Eye (tissue), 1 donor: ENCODE measurements at regions not wholly inside any gene's neighbourhood (a gene's known extent, or its start where the extent isn't known, plus 50 kb on each side); places are given as distances from the start of the nearest gene placed in this dataset.
"Not testable (repeated sequence)": the region's sequence is repeated elsewhere in the genome, so short reads cannot be mapped to it uniquely, and the experiment has no call there.

ENCODE experiments used
- DNase-seq: peaks from one replicate; pipeline ENCODE4 v3.0.0-alpha.2; 2015

DNA sequence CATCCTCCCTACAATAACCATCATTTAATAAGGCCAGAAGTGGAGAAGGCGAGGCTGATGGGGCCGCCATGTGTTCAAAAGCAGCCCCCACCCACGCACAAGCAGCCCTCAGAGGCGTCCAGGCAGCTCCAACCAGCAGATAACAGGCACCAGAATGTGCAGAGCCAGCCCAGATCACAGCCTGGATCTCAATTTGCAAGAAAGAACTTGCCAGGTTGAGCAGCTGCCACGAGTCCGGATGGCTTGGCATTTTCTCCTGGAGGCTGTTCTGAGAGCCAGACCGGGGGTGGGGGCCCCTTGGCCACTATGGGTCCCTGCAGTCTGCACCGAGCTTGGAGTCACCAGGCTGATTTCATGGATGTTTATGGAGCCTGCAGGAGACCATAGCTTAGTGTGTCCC lies 338.1 kb downstream of the PREX1 start:
- DNase-seq, result peak; percentile 57

DNA sequence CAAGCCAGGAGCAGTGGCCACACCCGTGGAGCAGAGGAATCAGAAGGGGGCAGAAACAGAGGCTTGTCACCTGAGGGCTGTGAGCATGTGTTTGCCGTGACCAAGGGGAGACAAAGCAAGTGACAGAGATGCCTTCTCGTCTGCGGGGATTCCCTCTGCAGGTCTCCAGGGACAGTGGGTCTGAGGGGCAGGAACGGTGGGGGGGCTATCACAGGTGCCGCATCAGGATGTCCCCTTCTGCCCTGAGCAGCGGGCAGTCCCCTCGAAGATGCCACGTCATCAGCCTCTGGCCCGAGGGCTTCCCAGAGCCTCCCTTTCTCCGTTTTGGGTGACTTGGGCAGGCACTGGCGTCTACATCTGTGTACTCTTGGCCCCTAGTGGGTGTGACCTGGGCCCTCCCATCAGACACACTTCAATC lies 338.7 kb downstream of the PREX1 start:
- DNase-seq, result no peak

DNA sequence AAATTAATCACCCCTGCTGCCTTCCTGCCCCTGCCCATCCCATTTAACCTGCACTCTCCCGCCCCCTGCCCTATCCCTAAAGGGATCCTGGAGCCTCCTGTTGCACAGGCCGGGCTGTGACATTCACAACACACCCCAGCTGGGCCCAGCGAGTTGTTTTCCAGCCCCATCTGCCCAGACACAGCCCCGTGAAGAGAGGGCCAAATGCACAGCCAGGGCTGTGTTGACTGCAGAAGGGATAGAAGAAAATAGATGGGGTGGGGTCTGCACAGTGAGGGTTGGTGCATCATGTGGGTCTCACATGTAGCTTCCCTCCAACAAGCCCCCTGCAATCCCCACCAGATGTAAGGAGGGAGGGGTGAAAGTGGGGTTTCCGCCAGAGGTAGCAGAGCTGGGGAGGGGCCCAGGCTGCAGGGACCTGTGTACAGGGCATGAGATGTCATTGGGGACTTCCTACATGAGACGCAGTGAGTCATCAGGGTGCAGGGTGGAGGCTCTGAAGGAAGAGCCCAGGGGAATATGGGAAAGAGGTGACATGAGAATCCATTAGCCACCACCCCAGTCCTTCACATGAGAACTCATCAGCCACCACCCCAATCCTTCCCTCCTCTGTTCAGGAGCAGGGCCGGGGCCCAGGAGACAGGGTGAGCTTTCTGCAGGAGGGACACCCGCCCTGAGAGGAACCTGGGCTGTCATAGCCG lies 339.3 kb downstream of the PREX1 start:
- DNase-seq, result not testable (repeated sequence)

DNA sequence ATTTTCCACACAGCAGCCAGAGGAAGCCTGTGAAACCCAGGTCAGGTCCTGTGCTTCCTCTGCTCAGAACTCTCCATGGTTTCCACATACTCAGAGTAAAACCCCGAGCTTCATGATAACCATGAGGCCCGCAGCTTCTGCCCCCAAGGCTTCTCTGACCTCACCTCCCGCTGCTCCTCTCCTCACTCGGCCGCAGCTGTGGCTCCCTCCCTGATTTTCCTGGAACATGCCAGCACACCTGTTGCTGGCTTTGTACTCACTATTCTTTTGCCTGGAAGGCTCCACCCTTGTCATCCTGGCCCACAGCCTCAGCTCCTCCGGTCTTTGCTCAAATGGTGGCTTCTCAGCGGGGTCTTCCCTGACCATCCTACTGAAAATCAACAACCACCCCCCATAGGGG lies 341.7 kb downstream of the PREX1 start:
- peak; percentile 39 for DNase-seq

DNA sequence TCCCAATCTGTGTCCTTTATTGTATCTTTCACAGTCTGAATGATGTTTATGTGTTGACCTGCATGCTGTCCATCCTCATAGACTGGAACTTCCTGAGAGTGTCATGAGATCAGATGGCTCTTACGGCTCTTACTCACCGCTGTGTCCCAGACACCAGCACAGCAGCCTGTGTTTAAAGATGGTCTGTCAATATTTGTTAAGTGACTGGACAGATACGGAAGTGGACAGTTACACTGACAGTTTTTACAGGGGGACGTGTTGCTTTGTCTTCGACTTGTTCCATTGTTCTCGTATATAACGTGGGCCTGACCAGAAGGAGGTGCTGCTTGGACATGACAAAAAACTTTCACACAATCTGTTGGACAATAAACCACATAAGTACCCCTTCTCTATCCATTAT lies 342.6 kb downstream of the PREX1 start:
- DNase-seq, result peak; percentile 50

DNA sequence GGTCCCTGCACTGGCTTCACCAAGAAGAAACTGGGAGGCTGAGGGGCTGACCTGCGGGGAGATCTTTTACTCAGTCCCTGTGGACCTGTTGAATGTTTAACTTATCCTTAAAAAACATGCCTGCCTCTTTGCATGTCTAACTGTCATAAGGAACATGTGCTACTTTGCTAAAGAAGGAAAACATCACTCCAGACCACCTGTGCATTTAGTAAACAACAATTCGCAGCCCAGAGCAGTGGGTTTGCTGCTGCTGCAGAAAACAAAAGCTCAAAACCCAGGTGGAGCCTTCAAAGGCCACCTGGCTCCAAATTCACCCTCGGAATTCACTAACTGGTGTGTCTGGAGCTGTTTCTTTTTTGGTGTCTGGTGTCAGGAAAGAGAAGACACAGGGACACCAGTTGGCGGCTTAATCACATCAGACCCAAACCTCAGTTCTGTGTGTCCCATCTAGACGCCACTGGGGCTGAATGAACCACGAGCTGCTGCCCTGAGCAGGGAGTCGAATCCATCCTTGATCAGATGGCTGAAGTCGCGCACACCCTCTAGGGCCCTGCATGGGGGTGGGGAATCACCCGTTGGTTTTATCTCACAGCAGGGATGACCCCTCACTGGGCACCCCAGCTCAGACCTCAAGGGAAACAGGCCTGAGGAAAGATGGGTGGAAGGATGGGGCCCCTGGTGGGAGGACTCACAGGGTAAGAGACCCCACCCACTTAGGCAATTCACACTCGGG lies 344.3 kb downstream of the PREX1 start:
- DNase-seq, result no peak

DNA sequence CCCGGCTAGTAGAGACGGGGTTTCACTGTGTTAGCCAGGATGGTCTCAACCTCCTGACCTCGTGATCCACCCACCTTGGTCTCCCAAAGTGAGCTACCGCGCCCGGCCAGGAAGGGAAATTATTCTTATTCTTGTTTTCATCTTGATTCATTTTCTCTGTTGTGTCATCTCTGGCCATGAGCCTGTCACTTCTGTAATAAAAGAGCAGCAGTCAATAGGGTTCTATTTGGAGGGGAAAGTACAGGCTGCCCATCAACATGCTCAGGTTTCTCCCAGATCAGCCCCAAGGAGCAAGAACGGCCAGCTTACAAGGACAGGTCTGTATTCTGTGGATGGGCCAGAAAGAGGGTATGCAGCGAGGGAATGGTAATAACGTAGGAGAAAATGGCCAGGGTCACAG lies 345.0 kb downstream of the PREX1 start:
- DNase-seq, result no peak

DNA sequence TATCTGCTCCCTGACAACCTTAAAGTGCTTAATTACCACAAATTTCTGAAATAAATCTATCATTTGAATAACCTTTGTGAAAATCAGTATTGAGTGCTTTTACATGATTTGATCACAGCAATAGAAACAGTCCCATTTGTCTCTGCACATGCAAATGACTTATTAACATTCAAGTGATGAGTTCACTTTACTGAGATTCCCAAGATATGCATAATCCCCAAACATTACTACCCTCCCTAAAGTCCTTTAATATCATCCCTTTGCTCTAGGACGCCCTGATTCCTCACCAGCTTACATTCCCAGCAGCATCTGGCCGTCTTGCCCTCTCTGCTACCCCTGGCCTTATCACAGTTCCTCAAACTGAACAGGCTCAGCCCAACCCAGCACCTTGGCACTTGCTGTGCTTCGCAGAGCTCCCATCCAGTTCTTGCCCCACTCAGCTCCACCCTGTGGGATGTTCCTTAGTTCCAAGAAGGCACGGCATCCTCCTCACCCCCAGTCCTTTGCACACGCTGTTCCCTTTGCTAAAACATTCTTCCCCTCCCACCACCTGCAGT lies 347.5 kb downstream of the PREX1 start:
- DNase-seq, result no peak

DNA sequence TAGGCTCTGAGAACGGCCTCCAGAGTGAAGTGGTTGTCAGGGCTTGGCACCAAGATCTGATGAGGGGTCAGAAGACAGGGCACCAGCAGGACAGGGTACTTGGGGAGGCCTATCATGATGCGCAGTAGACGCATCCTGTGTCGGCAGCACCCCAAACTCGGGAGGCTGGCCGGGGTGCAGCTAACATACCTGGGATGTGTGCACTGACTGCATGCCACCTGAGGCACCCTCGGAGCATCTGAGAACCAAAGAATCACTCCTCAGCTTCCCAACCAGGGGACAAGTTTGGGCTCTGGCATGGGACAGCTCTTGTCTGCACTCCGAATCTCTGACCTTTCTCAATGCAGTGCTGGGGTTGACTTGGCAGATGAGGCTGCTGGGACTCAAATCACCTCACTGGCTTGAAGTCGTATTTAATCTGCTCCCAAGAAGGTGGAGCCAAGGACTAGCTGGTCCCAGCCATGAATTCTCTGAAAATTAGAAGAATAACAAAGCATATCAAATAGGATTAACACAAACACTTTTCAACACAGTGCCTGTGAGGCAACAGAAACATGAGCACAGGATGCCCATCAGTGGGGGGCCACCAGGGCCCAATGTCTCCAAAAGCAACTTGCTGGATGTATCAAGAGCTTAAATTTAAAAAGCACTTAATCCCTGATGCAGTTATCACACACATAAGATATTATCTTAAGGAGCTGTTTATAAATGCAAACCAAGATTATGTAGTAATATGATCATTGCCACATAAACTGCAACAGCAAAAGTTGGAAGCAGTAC lies 348.8 kb downstream of the PREX1 start:
- DNase-seq, result no peak

DNA sequence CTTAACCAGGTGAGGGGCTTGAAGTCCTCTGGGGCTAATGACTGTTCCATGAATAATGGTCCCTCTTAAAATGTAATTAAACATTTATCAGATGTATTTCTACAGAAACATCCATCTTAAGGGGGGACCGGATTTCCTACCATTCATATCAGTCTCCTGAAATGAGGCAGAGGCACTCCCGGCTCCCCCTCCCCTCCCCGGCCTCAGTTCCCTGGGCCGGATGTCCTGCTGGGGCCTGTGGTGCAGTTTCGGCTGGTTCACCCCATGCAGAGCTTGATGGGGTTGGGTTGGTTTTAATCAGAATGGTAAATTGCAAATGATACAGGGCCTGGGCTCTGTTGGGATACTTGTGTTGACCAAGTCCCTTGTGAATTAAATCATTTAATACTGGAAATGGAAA lies 349.4 kb downstream of the PREX1 start:
- DNase-seq, result no peak

DNA sequence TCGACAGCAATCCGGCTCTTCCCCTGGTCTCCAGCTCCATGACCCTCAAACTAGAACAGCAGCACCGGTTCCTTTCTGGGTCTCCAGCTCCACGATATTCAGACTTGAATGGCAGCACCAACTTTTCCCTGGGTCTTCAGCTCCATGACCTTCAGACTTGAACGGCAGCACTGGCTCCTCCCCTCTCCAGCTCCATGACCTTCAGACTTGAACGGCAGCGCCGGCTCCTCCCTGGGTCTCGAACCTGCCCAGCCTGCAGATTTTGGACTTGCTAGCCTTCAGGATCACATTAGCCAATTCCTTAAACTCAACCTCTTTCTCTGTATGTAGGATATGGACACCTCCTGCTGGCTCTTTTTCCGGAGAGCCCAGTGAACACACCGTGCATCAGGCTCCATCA lies 350.9 kb downstream of the PREX1 start:
- no peak for DNase-seq

DNA sequence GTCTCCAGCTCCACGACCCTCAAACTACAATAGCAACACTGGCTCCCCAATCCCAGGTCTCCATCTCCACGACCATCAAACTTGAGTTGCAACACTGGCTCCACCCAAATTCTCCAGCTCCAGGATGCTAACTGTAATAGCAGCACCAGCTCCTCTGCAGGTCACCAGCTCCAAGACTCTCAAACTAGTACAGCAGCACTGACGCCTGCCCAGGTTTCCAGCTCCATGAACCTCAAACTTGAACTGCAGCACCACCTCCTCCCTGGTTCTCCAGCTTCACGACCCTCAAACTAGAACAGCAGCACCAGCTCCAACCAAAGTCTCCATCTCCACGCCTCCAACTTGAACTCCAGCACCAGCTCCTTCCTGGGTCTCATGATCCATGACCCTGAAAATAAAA lies 353.8 kb downstream of the PREX1 start:
- no peak for DNase-seq

DNA sequence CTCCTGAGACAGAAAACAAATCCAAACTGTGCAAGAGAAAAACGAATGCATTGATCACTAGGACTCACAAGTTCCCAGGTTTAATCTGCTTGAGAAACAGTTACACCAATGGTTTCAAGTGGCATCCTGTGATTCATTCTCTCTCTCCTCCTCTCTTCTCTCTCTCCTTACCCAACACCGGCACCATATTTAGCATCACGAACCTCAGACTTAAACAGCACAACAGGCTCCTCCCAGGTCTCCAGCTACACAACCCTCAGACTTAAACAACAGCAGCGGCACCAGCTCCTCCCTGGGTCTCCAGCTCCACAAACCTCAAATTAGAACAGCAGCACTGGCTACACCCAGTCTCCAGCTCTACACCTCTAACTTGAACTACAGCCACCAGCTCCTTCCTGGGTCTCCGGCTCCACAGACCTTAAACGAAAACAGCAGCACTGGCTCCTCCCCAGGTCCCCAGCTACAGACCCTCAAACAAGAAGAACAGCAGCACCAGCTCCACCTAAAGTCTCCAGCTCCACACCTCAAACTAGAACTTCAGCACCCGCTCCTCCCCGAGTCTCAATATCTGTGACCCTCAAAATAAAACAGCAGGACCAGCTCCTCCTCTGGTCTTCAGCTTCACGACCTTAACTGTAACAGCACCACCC lies 355.9 kb downstream of the PREX1 start:
- no peak for DNase-seq

DNA sequence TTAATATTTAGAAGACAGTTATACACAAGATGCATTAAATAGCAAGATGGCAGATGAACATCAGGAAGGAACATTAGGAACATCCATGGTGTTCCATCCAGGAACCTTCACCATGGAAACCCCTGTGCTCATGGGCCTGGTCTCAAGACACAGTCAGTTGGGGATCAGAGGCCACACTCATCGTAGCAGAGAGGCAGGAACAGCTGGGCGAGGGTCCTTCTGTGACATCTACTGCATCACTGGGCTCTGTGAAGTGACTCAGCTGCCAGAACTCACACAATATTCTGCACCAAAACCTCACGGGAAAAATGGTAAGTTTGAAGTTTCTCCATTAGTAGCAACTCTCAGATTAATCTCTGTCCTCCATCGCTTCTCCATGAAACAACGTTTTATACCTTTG lies 356.6 kb downstream of the PREX1 start:
- no peak for DNase-seq

DNA sequence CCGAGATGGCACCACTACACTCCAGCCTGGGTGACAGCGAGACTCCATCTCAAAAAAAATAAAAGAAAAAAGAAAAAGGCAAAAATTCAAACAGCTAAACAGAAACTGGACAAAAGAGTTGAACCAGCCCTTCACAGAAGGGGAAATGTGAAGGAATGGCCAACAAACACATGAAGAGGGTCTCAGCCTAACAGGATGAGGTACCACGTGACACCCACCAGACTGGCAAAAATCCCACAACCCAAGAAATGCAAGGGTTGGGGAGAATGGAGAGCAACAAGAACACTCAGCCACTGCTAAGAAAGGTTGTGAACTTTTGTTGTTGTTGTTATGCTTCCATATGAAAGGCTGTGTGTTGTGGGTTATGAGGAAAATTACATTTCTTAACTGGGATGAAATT lies 357.7 kb downstream of the PREX1 start:
- no peak for DNase-seq

DNA sequence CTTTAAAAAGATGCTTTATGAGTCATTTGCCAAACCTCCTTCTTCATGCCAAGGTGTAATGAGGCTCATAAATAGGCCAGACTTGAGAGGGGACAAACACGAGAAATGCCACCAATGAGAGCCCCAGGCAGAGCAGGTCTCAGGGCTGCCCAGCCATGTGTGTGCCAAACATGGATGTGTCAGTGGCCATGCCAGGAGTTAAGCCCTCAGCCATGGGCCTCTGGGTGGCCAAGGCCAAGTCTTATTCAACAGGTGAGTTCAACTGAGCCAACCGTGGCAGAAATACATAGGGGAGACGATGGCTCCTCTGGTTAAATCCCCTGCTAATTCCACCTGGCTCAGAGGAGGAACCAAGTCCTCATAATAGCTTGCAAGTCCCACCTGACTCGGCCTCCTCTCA lies 358.8 kb downstream of the PREX1 start:
- DNase-seq, result no peak

DNA sequence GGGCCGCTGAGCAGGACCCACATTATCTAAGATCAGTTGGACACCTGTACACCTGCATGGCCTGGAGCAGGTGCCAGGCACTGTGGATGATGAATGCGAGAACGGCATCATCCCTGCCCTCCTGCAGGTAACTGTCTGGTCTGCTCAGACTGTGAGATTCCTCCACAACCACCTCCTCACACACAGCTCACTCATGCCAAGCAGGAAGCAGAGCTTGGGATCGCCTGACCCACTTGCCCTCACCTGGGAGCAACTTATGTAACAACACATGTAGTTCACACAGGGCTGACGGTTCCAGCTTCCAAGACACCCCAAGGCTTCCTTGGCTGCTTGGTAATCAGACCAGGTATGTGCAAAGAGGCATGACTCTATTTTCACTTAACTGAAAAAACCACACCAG lies 359.2 kb downstream of the PREX1 start:
- no peak for DNase-seq

DNA sequence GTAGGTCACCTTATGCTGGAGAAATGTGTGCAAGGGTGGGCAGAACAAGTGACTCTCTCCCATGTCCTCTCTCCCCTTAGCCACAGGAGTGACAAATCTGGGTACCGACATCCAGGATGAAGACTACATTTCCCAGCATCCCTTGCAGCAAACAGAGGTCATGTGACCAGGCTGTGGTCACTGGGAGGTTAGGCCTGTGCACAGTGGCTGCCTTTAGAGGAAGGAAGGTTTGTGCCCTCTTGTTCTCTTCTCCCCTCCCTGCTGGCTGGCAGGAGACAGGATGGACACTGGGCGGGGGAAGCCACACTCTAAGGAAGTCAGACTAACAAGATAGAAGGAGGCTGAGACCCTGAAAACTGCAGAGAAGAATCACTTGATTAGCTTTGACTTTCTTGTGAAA lies 360.2 kb downstream of the PREX1 start:
- DNase-seq, result no peak

DNA sequence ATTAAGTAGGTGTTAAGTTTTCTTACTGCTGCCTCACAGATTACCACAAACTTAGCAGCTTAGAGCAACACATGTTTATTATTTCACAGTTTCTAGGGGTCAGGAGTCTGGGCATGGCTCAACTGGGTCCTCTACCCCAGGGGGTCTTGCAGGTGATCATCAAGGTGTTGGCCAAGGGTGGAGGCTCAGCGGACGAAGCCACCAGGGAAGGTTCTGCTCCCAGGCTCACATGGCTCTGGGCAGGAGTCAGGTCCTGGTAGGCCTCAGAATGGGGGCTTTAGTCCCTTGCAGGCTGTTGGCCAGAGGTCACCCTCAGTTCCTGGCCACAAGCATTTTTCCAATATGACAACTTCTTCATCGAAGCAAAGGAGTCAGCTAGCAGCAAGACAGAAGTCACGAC lies 362.5 kb downstream of the PREX1 start:
- DNase-seq, result no peak

DNA sequence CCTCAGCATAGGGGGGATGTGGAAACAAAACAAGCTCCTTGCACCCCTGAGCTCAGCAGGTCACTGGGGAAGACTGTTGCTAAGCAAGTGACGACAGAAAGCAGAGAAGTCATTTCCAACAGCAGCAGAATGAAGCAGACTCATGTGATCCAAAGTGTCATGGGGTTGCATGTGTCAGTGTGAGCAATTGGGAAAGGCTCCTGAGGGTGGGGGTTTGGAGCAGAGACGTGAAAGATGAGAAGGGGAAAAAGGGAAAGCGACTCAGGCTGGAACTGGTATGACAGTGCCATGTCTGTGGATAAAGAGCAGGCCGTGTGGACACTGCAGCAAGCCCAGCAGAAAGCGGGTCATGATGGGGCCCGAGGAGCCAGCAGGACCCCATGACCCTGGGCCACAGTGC lies 363.9 kb downstream of the PREX1 start:
- DNase-seq, result peak; percentile 60

DNA sequence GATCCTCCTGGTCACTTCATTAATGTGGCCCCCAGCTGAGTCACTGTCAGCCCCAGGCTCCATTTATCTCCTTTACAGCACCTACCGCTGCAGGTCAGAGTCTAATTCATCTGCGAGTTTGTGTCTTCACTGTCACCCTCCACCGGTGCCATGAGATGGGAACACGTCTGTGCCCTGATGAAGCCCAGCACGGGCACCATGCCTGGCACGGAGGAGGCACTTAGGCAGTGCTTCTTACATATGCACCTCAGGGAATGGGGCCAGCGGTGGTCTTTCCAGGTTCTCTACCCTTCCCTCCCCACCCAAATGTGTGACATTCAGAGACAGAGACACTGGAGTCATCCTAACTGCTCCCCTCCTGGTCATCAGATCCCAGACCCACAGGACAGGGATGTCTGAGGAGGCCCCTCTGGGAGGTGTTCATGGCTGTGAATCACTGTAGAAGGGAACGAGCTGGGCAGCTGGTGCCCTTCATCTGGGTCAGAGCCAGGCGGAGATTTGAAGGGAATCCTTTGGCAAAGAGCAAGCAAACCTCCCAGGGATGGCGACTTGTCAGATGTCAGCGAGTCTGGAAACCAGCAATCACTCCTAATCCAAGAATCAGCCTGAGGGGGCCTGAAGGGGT lies 364.6 kb downstream of the PREX1 start:
- DNase-seq, result no peak

DNA sequence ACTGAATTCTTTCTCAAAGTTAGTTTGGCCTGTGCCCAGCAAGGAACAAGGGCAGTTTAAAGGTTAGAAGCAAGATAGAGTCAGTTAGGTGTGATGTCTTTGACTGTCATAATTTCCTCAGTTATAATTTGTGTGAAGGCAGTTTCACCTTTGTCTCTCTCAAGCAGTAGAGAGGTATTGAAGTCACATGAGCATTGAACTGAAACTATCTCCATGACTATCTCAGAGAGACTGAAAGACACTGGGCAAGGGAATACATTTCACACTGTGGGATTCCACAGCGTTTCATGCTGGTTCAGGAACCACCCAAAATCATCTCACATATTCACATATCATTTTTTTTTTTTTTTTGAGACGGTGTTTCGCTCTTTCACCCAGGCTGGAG lies 366.1 kb downstream of the PREX1 start:
- no peak for DNase-seq
